Transverse colon (tissue), 3 donors: ENCODE measurements at regions not wholly inside any gene's neighbourhood (a gene's known extent, or its start where the extent isn't known, plus 50 kb on each side); places are given as distances from the start of the nearest gene placed in this dataset.

Source experiments
- CTCF ChIP-seq, 5 experiments: fragments of 200-600 bp in 3 of 5; fragments of 450-650 bp in 2 of 5; sonication (generic) in 3 of 5; IDR thresholded peaks; 1 replicate in 2 of 5; 2 replicates in 3 of 5; pipeline ENCODE4 v1.5.1; 2016 to 2017; ENCODE audit warnings: antibody characterized with exemption in 5 of 5, inconsistent platforms in 3 of 5, mild to moderate bottlenecking in 2 of 5, moderate library complexity in 1 of 5
- EP300 ChIP-seq: sonication (generic); formaldehyde crosslinking; IDR thresholded peaks from one replicate; pipeline ENCODE4 v1.6.1; 2017; ENCODE audit warnings: antibody characterized with exemption, low read depth
- POLR2A ChIP-seq: fragments of 450-650 bp; IDR thresholded peaks from one replicate; pipeline ENCODE4 v1.6.1; 2016; ENCODE audit warnings: antibody characterized with exemption, mild to moderate bottlenecking, moderate library complexity

DNA sequence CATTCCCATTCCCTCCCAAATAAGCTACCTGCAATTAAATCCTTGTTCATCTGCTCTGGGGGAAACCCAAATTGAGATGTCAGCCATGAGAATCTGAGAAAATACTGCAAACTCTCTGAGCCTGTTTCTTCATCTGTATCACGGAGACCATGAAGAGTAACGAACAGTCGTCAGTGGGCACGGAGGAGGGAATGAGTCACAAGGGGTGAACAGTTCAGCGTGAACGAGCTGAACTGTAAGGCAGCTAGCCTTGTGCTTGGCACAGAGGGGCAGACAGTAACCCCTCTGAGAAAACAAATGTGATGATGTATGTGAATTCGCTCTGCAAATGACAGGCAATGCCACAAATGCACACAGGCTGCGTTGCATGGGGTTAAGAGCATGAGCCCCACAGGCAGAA lies 288.7 kb downstream of the FOXO1 start:
- TF ChIP-seq EP300 (no peak), CTCF (IDR thresholded peaks at IDR 0.05) (no peak), POLR2A (no peak)
